Mesendoderm (in vitro differentiated cells): ENCODE measurements at regions not wholly inside any gene's neighbourhood (a gene's known extent, or its start where the extent isn't known, plus 50 kb on each side); places are given as distances from the start of the nearest gene placed in this dataset.

Experiments
- DNase-seq: peaks from one replicate; pipeline ENCODE4 v3.0.0; 2013
- H2AK5ac ChIP-seq: 2 replicates; pipeline ENCODE4 v1.6.1; 2013; ENCODE audit warnings: low read length, inconsistent platforms
- H2BK120ac ChIP-seq: 2 replicates; pipeline ENCODE4 v1.6.1; 2013; ENCODE audit warnings: low read depth, mild to moderate bottlenecking, low read length, moderate library complexity, mixed read lengths
- H2BK15ac ChIP-seq: replicated peaks from 2 replicates; pipeline ENCODE4 v1.6.1; 2013; ENCODE audit warnings: low read depth, mild to moderate bottlenecking, moderate library complexity
- H2BK5ac ChIP-seq: 2 replicates; pipeline ENCODE4 v1.6.1; 2013; ENCODE audit warnings: low read length, inconsistent platforms
- H3K18ac ChIP-seq: 2 replicates; pipeline ENCODE4 v1.6.1; 2013; ENCODE audit warnings: mild to moderate bottlenecking, low read length, mixed read lengths
- H3K23ac ChIP-seq: one replicate; pipeline ENCODE4 v1.6.1; 2013; ENCODE audit warnings: low read length
- H3K27ac ChIP-seq: 2 replicates; pipeline ENCODE4 v1.5.1; 2013; ENCODE audit warnings: low read depth, mild to moderate bottlenecking, inconsistent platforms, low read length, moderate library complexity
- H3K27me3 ChIP-seq: 2 replicates; pipeline ENCODE4 v1.6.1; 2013; ENCODE audit warnings: low read length, control low read depth, mild to moderate bottlenecking, inconsistent platforms; ENCODE audit not compliant: insufficient read depth, poor library complexity
- H3K36me3 ChIP-seq: 2 replicates; pipeline ENCODE4 v1.6.1; 2013; ENCODE audit warnings: low read length, inconsistent platforms; ENCODE audit not compliant: control insufficient read depth, insufficient read depth
- H3K4ac ChIP-seq: one replicate; pipeline ENCODE4 v1.6.1; 2013; ENCODE audit warnings: low read depth, mild to moderate bottlenecking, low read length, moderate library complexity
- H3K4me1 ChIP-seq: 2 replicates; pipeline ENCODE4 v1.6.1; 2013; ENCODE audit warnings: low read depth, low read length, inconsistent platforms; ENCODE audit not compliant: control insufficient read depth
- H3K4me2 ChIP-seq: 2 replicates; pipeline ENCODE4 v1.6.1; 2013; ENCODE audit warnings: low read length
- H3K4me3 ChIP-seq: 2 replicates; pipeline ENCODE4 v1.5.1; 2013; ENCODE audit warnings: mild to moderate bottlenecking, low read length
- H3K56ac ChIP-seq: one replicate; pipeline ENCODE4 v1.6.1; 2013; ENCODE audit warnings: low read length
- H3K79me1 ChIP-seq: 2 replicates; pipeline ENCODE4 v1.6.1; 2013; ENCODE audit warnings: low read length, inconsistent platforms
- H3K79me2 ChIP-seq: 2 replicates; pipeline ENCODE4 v1.6.1; 2013; ENCODE audit warnings: mild to moderate bottlenecking, low read length; ENCODE audit not compliant: control insufficient read depth, insufficient read depth
- H3K9ac ChIP-seq: 2 replicates; pipeline ENCODE4 v1.6.1; 2013; ENCODE audit warnings: low read length, inconsistent platforms
- H4K5ac ChIP-seq: one replicate; pipeline ENCODE4 v1.6.1; 2013; ENCODE audit warnings: low read length
- H4K8ac ChIP-seq: one replicate; pipeline ENCODE4 v1.6.1; 2013; ENCODE audit warnings: low read depth, mild to moderate bottlenecking, control low read depth, low read length, moderate library complexity
- WGBS: extraction: QIAGEN DNeasy Blood & Tissue Kit; methylation state at CpG from one replicate; pipeline ENCODE4 v1.1.7; 2013; ENCODE audit warnings: low lambda C conversion rate, missing lambda C conversion rate; ENCODE audit not compliant: insufficient coverage; ENCODE audit errors: extremely low coverage; 5-methylcytosine and 5-hydroxymethylcytosine counted together

DNA sequence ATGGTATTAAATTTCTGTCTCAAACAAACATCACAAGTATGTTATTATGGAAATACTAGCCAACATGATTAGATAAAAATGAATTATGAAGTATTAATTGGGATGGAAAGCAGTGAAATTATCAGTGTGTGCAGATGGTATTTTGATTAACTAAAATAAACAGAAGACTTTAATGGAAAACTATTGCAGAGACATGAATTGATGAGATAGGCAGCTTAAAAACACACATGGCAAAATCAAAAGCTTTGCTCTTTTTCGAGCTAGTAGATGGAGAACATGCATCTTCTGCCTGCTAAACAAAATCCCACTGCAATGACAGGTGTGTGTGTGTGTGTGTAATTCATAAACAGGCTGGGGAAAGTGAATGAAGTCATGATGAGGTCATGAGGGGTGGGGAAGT, 426.2 kb downstream of the MTRR start:
- no peaks in the 10 kb centered on the region for H3K27me3 ChIP-seq
- WGBS, result no CpG with 5 or more reads among the region's 1 CpG
- H4K5ac ChIP-seq, result no peak overlapping the region
- H3K4me3 ChIP-seq, result no peak overlapping the region
- no peaks in the 10 kb centered on the region for H3K36me3 ChIP-seq
- no peak overlapping the region for H2AK5ac ChIP-seq
- no peaks in the 10 kb centered on the region for H3K79me1 ChIP-seq
- no peak overlapping the region for H3K23ac ChIP-seq
- H3K27ac ChIP-seq, result no peak overlapping the region
- DNase-seq, result no peak
- H3K9ac ChIP-seq, result no peak overlapping the region
- H3K79me2 ChIP-seq, result no peaks in the 10 kb centered on the region
- no peak overlapping the region for H2BK15ac ChIP-seq
- no peak overlapping the region for H3K56ac ChIP-seq
- no peak overlapping the region for H2BK120ac ChIP-seq
- no peak overlapping the region for H3K18ac ChIP-seq
- no peak overlapping the region for H3K4ac ChIP-seq
- no peak overlapping the region for H4K8ac ChIP-seq
- no peaks in the 10 kb centered on the region for H3K4me1 ChIP-seq
- no peak overlapping the region for H2BK5ac ChIP-seq
- H3K4me2 ChIP-seq, result no peak overlapping the region

GRCh38 chr5:8299716-8300115, 430.8 kb downstream of the MTRR start:
- no peaks in the 10 kb centered on the region for H3K36me3 ChIP-seq
- no peaks in the 10 kb centered on the region for H3K79me1 ChIP-seq
- no peaks in the 10 kb centered on the region for H3K79me2 ChIP-seq
- H3K4me2 ChIP-seq, result no peak overlapping the region
- H3K4me1 ChIP-seq, result no peaks in the 10 kb centered on the region
- no peak overlapping the region for H3K27ac ChIP-seq
- no peak overlapping the region for H3K56ac ChIP-seq
- no peak for DNase-seq
- H3K23ac ChIP-seq, result no peak overlapping the region
- H3K18ac ChIP-seq, result no peak overlapping the region
- no peak overlapping the region for H2BK15ac ChIP-seq
- no peak overlapping the region for H2BK120ac ChIP-seq
- H2AK5ac ChIP-seq, result no peak overlapping the region
- no peak overlapping the region for H3K9ac ChIP-seq
- WGBS, result no CpG with 5 or more reads among the region's 1 CpG
- H3K4me3 ChIP-seq, result no peak overlapping the region
- no peak overlapping the region for H3K4ac ChIP-seq
- H2BK5ac ChIP-seq, result no peak overlapping the region
- H3K27me3 ChIP-seq, result no peaks in the 10 kb centered on the region
- no peak overlapping the region for H4K8ac ChIP-seq
- H4K5ac ChIP-seq, result no peak overlapping the region

- Histone ChIP-seq H3K23ac (no peak overlapping the region), H3K4me1 (no peaks in the 10 kb centered on the region), H3K18ac (no peak overlapping the region), H4K8ac (no peak overlapping the region), H3K4me3 (no peak overlapping the region), H2BK5ac (no peak overlapping the region), H2BK15ac (no peak overlapping the region), H3K4ac (no peak overlapping the region), H4K5ac (no peak overlapping the region), H3K27ac (no peak overlapping the region), H3K56ac (no peak overlapping the region), H3K36me3 (no peaks in the 10 kb centered on the region), H2AK5ac (no peak overlapping the region), H2BK120ac (no peak overlapping the region), H3K79me1 (no peaks in the 10 kb centered on the region), H3K27me3 (no peaks in the 10 kb centered on the region), H3K79me2 (no peaks in the 10 kb centered on the region), H3K9ac (no peak overlapping the region), H3K4me2 (no peak overlapping the region)
- no CpG with 5 or more reads among the region's 2 CpGs for WGBS
- DNase-seq, result no peak
Measured at GRCh38 chr5:8304341-8304740, 435.4 kb downstream of the MTRR start.

DNA sequence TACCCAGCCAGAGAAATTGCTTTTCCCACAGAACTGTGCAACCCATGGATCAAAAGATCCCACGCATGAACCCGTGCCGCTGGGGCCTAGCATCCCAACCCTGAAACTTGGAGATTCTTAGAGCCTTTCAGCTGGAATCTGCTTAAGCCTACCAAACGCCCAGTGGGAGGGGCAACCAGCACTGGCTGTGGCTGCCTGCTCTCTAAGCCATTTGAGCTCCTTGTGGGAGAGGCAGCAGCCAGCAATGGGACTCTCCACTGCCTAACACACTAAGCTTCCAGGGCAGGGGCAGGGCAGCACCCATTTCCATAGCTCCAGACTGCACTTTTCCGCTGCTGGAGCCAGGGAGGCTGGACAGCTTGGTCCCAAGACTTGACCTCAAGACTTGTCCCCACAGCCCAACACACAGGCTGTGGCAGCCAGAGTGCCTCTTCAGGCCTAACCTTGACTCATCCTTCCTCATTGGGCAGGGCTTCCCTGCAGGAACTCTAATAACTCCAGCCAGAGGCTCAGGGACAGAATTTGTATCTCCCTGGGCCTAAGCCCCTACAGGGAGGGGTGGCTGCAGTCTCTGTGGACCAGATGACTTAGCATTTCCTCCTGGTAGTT, 437.4 kb downstream of the MTRR start:
- no peak overlapping the region for H4K8ac ChIP-seq

DNA sequence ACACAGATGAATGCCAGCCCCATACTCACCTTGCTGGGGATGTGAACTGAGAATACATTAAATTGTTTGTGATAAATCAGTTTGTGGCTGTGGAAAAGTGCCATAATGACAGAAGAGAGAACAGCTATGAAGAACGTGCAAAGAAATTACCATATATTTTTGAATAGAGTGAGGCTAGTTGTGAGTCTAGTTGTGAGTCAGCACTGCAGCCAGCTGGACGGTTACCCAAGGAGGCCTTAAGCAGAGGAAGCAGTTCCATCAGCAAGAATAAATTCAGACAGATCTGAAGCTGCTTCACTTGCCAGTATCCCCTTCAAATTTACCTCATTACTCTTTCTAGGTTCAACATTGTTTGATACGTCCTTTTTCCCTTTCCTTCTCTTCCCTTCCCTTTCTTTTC, 446.0 kb downstream of the MTRR start:
- no peak overlapping the region for H3K4me2 ChIP-seq
- no peaks in the 10 kb centered on the region for H3K4me1 ChIP-seq
- no peak overlapping the region for H3K18ac ChIP-seq
- WGBS, result no CpG with 5 or more reads among the region's 3 CpGs
- H3K79me1 ChIP-seq, result no peaks in the 10 kb centered on the region
- H2AK5ac ChIP-seq, result no peak overlapping the region
- no peak overlapping the region for H2BK120ac ChIP-seq
- no peak overlapping the region for H4K5ac ChIP-seq
- no peaks in the 10 kb centered on the region for H3K79me2 ChIP-seq
- no peak overlapping the region for H3K56ac ChIP-seq
- H3K4ac ChIP-seq, result no peak overlapping the region
- DNase-seq, result no peak
- no peak overlapping the region for H3K27ac ChIP-seq
- no peak overlapping the region for H3K9ac ChIP-seq
- no peaks in the 10 kb centered on the region for H3K36me3 ChIP-seq
- H3K4me3 ChIP-seq, result no peak overlapping the region
- H2BK15ac ChIP-seq, result no peak overlapping the region
- H4K8ac ChIP-seq, result no peak overlapping the region
- H2BK5ac ChIP-seq, result no peak overlapping the region
- no peaks in the 10 kb centered on the region for H3K27me3 ChIP-seq
- H3K23ac ChIP-seq, result no peak overlapping the region

More for the DNA sequence above, 437.4 kb downstream of the MTRR start:
- no peak overlapping the region for H3K9ac ChIP-seq
- no peak overlapping the region for H2BK15ac ChIP-seq
- H3K4me2 ChIP-seq, result no peak overlapping the region
- no peak overlapping the region for H2BK120ac ChIP-seq
- H3K23ac ChIP-seq, result no peak overlapping the region
- H3K79me1 ChIP-seq, result no peaks in the 10 kb centered on the region
- no peaks in the 10 kb centered on the region for H3K79me2 ChIP-seq
- no CpG with 5 or more reads among the region's 5 CpGs for WGBS
- no peak overlapping the region for H3K56ac ChIP-seq
- no peak overlapping the region for H2AK5ac ChIP-seq
- H2BK5ac ChIP-seq, result no peak overlapping the region
- no peak for DNase-seq
- no peak overlapping the region for H3K18ac ChIP-seq
- H3K36me3 ChIP-seq, result no peaks in the 10 kb centered on the region
- H3K4ac ChIP-seq, result no peak overlapping the region
- H3K27ac ChIP-seq, result no peak overlapping the region
- H3K4me3 ChIP-seq, result no peak overlapping the region
- no peaks in the 10 kb centered on the region for H3K4me1 ChIP-seq
- no peak overlapping the region for H4K5ac ChIP-seq
- no peaks in the 10 kb centered on the region for H3K27me3 ChIP-seq

DNA sequence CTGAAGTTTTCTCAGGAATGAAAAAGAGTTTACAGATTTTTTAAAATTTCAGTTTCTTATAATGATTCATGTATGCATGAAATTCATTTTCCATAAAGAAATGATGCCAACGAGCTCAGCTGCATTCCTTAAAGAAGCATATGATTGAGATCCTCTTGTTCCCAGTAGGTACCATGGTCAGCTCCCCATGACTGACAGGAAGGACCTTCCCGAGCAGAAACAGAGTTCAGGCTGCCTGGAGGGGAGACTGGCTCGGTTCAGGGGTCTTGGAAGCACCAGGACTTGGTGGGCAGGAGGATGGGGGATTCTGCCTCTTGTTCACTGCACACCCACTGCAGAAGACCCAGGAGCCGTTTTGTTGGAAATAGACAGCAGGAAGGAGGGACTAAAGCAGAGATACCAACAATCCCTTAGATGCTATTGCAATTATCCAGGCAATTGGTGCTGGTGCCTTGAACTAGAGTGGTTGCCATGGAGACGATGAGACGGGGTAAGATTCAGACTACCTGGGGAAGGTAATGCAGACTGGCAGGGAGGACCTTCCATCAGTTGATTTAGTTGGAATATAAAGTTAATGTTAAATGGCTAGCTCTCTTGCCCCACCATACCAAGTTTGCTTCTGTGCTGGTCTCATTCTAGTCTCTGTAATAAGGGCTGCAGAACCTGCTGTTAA, 447.8 kb downstream of the MTRR start:
- Histone ChIP-seq H3K4ac (no peak overlapping the region), H2AK5ac (no peak overlapping the region), H3K18ac (no peak overlapping the region), H2BK120ac (no peak overlapping the region), H2BK15ac (no peak overlapping the region), H3K27me3 (no peaks in the 10 kb centered on the region), H4K8ac (no peak overlapping the region), H3K79me1 (no peaks in the 10 kb centered on the region), H3K4me2 (no peak overlapping the region), H2BK5ac (no peak overlapping the region), H3K9ac (no peak overlapping the region), H3K27ac (no peak overlapping the region), H3K36me3 (no peaks in the 10 kb centered on the region), H3K56ac (no peak overlapping the region), H3K23ac (no peak overlapping the region), H4K5ac (no peak overlapping the region), H3K4me3 (no peak overlapping the region), H3K4me1 (no peaks in the 10 kb centered on the region), H3K79me2 (no peaks in the 10 kb centered on the region)
- WGBS, result no CpG with 5 or more reads among the region's 6 CpGs
- peak; percentile 19 for DNase-seq
